ENCODE measurements at regions not wholly inside any gene's neighbourhood (a gene's known extent, or its start where the extent isn't known, plus 50 kb on each side); places are given as distances from the start of the nearest gene placed in this dataset.

- TF ChIP-seq POU2F2 (IDR thresholded peaks at IDR 0.05; ENCODE audit: low read depth, low read length) (no peak), POLR2A (IDR thresholded peaks at IDR 0.05; ENCODE audit: low read depth, low read length) (no peak), TAF1 (IDR thresholded peaks at IDR 0.05; ENCODE audit: low read depth, low read length) (no peak)
Measured at GRCh38 chr1:191895462-191896058, 262.7 kb upstream of the RGS18 start.

All from GM12891 (cell line).